Testis (tissue), 2 donors: ENCODE measurements at regions not wholly inside any gene's neighbourhood (a gene's known extent, or its start where the extent isn't known, plus 50 kb on each side); places are given as distances from the start of the nearest gene placed in this dataset.

ENCODE experiments used
- DNase-seq: peaks from one replicate; pipeline ENCODE4 v3.0.0-alpha.2; 2019
- H3K27ac ChIP-seq, 2 donors: fragments of 200-600 bp; sonication (generic); one replicate each; pipeline ENCODE4 v1.5.1; 2019
- H3K27me3 ChIP-seq: fragments of 200-600 bp; sonication (generic); one replicate; pipeline ENCODE4 v1.5.1; 2019
- H3K36me3 ChIP-seq: fragments of 200-600 bp; sonication (generic); one replicate; pipeline ENCODE4 v1.5.1; 2017; ENCODE audit warnings: low read depth; ENCODE audit errors: missing control alignments
- H3K4me1 ChIP-seq: fragments of 200-600 bp; sonication (generic); one replicate; pipeline ENCODE4 v1.5.1; 2019
- H3K4me3 ChIP-seq, 2 donors: fragments of 200-600 bp; sonication (generic); one replicate each; pipeline ENCODE4 v1.5.1; 2017 to 2019
- H3K9me3 ChIP-seq: fragments of 200-600 bp; sonication (generic); one replicate; pipeline ENCODE4 v1.5.1; 2017
- POLR2A ChIP-seq: fragments of 450-650 bp; IDR thresholded peaks from one replicate; pipeline ENCODE4 v1.6.1; 2017; ENCODE audit warnings: antibody characterized with exemption, mild to moderate bottlenecking, moderate library complexity
- WGBS, 2 donors: methylation state at CpG; one replicate each; pipeline ENCODE4 v1.1.5; 2018; 5-methylcytosine and 5-hydroxymethylcytosine counted together
- intact Hi-C: fragments of 100-400 bp; cut with DNase I; formaldehyde crosslinking; loops from one replicate; pipeline ENCODE4 v1.15.1; 2023; ENCODE audit warnings: low total_unique reads
- TF ChIP-seq, protein P1 (sequence below), 3 experiments: fragments of 450-650 bp in 2 of 3; fragments of 200-600 bp in 1 of 3; sonication (generic) in 1 of 3; IDR thresholded peaks; one replicate each; pipeline ENCODE4 v1.5.1; 2016 to 2019; ENCODE audit warnings: antibody characterized with exemption in 3 of 3, mild to moderate bottlenecking in 2 of 3, moderate library complexity in 1 of 3

DNA sequence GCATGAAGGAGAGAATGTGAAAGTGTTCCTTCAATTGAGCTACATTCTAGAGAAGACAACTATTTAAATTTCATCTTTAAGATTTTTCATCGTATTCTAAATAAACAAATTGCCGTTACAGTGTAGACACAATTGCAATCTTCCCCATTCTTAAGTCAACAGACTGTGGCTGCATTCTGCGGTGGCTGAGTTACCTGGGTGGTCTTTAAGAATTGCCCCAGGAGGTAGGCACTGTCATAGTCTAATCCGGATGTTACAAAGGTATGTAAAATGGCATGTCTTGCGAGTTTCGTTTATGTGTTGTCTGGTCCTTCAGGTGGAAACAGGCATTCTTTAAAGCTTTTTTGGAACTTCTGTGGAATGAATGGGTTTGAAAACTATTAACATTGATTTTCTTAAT, 586.1 kb upstream of the PITX2 start:
- H3K9me3 ChIP-seq = no peaks in the 10 kb centered on the region
- H3K4me3 ChIP-seq = no peak overlapping the region
- H3K4me1 ChIP-seq = no peaks in the 10 kb centered on the region
- WGBS, 2 donors = 69 to 71% methylated on average over 6 of the region's 6 CpGs
- no peak overlapping the region for H3K27ac ChIP-seq
- intact Hi-C loops = no loop called here
- TF ChIP-seq POLR2A = no peak
- TF ChIP-seq, protein P1, sequence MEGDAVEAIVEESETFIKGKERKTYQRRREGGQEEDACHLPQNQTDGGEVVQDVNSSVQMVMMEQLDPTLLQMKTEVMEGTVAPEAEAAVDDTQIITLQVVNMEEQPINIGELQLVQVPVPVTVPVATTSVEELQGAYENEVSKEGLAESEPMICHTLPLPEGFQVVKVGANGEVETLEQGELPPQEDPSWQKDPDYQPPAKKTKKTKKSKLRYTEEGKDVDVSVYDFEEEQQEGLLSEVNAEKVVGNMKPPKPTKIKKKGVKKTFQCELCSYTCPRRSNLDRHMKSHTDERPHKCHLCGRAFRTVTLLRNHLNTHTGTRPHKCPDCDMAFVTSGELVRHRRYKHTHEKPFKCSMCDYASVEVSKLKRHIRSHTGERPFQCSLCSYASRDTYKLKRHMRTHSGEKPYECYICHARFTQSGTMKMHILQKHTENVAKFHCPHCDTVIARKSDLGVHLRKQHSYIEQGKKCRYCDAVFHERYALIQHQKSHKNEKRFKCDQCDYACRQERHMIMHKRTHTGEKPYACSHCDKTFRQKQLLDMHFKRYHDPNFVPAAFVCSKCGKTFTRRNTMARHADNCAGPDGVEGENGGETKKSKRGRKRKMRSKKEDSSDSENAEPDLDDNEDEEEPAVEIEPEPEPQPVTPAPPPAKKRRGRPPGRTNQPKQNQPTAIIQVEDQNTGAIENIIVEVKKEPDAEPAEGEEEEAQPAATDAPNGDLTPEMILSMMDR (IDR thresholded peaks at IDR 0.05) = no peak
- no peaks in the 10 kb centered on the region for H3K36me3 ChIP-seq
- no peak for DNase-seq
- no peaks in the 10 kb centered on the region for H3K27me3 ChIP-seq

- no peak for DNase-seq
- no peaks in the 10 kb centered on the region for H3K36me3 ChIP-seq
- no peak for TF ChIP-seq POLR2A
- TF ChIP-seq, protein P1 (IDR thresholded peaks at IDR 0.05) = no peak
- H3K27ac ChIP-seq = no peak overlapping the region
- WGBS, 2 donors = 65 to 67% methylated on average over 2 of the region's 2 CpGs
- no peak overlapping the region for H3K4me3 ChIP-seq
- intact Hi-C loops = no loop called here
- H3K27me3 ChIP-seq = no peaks in the 10 kb centered on the region
- no peaks in the 10 kb centered on the region for H3K9me3 ChIP-seq
- no peaks in the 10 kb centered on the region for H3K4me1 ChIP-seq
These were observed 586.8 kb upstream of the PITX2 start for GRCh38 chr4:111209706-111210105.

DNA sequence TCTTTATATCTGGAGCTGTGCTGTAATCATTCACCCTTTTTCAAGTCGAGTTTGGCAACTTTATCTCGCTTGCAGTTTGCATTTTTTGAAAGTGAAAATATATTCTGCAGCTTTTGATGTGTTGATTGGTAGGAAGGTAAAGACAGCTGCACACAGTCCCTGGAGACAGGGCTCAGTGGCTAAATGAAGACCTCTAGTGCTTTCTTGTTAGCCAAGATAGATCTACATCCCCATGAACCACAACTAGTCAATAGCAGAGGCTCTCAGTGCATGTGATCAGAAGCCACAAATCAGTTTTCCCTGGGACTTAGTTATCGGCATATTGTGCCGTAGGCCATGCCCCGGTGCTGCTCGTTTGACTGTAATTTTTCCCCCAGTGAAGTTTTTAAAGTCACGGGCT, 587.7 kb upstream of the PITX2 start:
- no peak for TF ChIP-seq POLR2A
- TF ChIP-seq, protein P1 (IDR thresholded peaks at IDR 0.05) = no peak
- DNase-seq = no peak
- no peak overlapping the region for H3K4me3 ChIP-seq
- H3K4me1 ChIP-seq = no peaks in the 10 kb centered on the region
- intact Hi-C loops = no loop called here
- no peaks in the 10 kb centered on the region for H3K36me3 ChIP-seq
- H3K27me3 ChIP-seq = no peaks in the 10 kb centered on the region
- WGBS, 2 donors = 25 to 57% methylated on average over 7 of the region's 7 CpGs
- H3K27ac ChIP-seq = no peak overlapping the region
- no peaks in the 10 kb centered on the region for H3K9me3 ChIP-seq

DNA sequence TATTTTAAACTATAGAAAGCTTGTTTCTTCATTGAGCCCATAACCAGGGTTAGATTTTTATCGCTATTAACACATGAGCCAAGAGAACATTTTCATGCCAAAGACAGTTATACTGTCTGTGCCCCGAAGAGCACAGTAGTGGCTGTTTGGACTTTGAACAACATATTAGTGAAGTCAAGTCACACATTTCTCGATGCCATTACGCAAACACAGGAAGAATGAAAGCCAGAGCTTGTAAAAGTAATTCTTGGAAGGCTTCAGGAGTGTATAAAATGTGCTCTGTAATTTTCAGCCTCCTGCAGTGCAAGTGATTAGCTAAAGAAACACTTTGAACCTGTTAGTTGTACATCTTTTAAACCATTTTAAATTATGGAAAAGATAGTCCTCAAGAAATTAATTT, 590.7 kb upstream of the PITX2 start:
- no peak overlapping the region for H3K27ac ChIP-seq
- no peaks in the 10 kb centered on the region for H3K4me1 ChIP-seq
- no peaks in the 10 kb centered on the region for H3K36me3 ChIP-seq
- TF ChIP-seq, protein P1 (IDR thresholded peaks at IDR 0.05) = no peak
- no peak for TF ChIP-seq POLR2A
- WGBS, 2 donors = 87 to 89% methylated on average over 4 of the region's 4 CpGs
- no peaks in the 10 kb centered on the region for H3K9me3 ChIP-seq
- no peak for DNase-seq
- no peaks in the 10 kb centered on the region for H3K27me3 ChIP-seq
- intact Hi-C loops = no loop called here
- H3K4me3 ChIP-seq = no peak overlapping the region

GRCh38 chr4:111214371-111214770, 591.5 kb upstream of the PITX2 start:
- no peaks in the 10 kb centered on the region for H3K27me3 ChIP-seq
- H3K36me3 ChIP-seq = no peaks in the 10 kb centered on the region
- 82 to 84% methylated on average over 1 of the region's 1 CpG for WGBS, 2 donors
- intact Hi-C loops = no loop called here
- TF ChIP-seq, protein P1 (IDR thresholded peaks at IDR 0.05) = no peak
- TF ChIP-seq POLR2A = no peak
- no peak for DNase-seq
- no peaks in the 10 kb centered on the region for H3K9me3 ChIP-seq
- no peaks in the 10 kb centered on the region for H3K4me1 ChIP-seq
- no peak overlapping the region for H3K4me3 ChIP-seq
- H3K27ac ChIP-seq = no peak overlapping the region
